HepG2 (cell line): ENCODE measurements at regions not wholly inside any gene's neighbourhood (a gene's known extent, or its start where the extent isn't known, plus 50 kb on each side); places are given as distances from the start of the nearest gene placed in this dataset.

Source experiments
- ATAC-seq: fragments of 200-7000 bp; cut with Tn5 transposase; 3 replicates; pipeline ENCODE4 v1.9.1; 2020; ENCODE audit warnings: mild to moderate bottlenecking, moderate library complexity
- BruUV-seq: library from RNA; stranded (reverse); fragments of 400-500 nt; replicated peaks from 2 replicates; lab custom pipeline; 2021; lab: Mats Ljungman, UMichigan
- CTCF ChIA-PET: fragments of 300-600 bp; formaldehyde crosslinking; extraction: SDS; loops from one replicate; lab custom pipeline; 2021; ENCODE audit warnings: low total read pairs, inconsistent platforms, low intra/inter-chr PET ratio; lab: Yijun Ruan, JAX
- POLR2A ChIA-PET: fragments of 350-600 bp; sonication (Branson Sonifier 250); formaldehyde crosslinking; loops from one replicate; lab custom pipeline; 2020; ENCODE audit warnings: antibody characterized with exemption, inconsistent platforms; lab: Yijun Ruan, JAX
- DNase-seq: peaks from one replicate; pipeline ENCODE4 v3.0.0-alpha.2; 2015; ENCODE audit warnings: low spot score
- FAIRE-seq: peaks from 3 replicates; lab custom pipeline; 2011; peaks lifted over from hg19 to GRCh38; lab: Jason Lieb, UNC
- H2AFZ ChIP-seq: one replicate; pipeline ENCODE4 v1.6.1; 2011; ENCODE audit warnings: low read length, inconsistent platforms
- H3K27ac ChIP-seq: fragments of 300-600 bp; 3 replicates; pipeline ENCODE4 v1.8.0; 2011; ENCODE audit warnings: mixed run types, mild to moderate bottlenecking, mixed read lengths, low read length, inconsistent platforms; ENCODE audit not compliant: insufficient read depth; ENCODE audit errors: extremely low read length
- H3K27me3 ChIP-seq, 2 experiments: fragments of 200-600 bp in 1 of 2; 2 replicates in 1 of 2; 3 replicates in 1 of 2; pipeline versions ENCODE4 v1.6.0 to v1.8.0; 2011; ENCODE audit warnings: low read length in 2 of 2, mild to moderate bottlenecking in 2 of 2, moderate library complexity in 2 of 2, inconsistent platforms in 1 of 2; ENCODE audit not compliant: insufficient read depth in 2 of 2, control insufficient read depth in 1 of 2
- H3K36me3 ChIP-seq, 2 experiments: fragments of 200-600 bp in 1 of 2; replicated peaks in 1 of 2; 2 replicates in 1 of 2; 3 replicates in 1 of 2; pipeline versions ENCODE4 v1.5.1 to v1.8.0; 2011; ENCODE audit warnings: low read length in 2 of 2, inconsistent platforms in 1 of 2; ENCODE audit not compliant: insufficient read depth in 2 of 2, control insufficient read depth in 1 of 2
- H3K4me1 ChIP-seq: 2 replicates; pipeline ENCODE4 v1.5.1; 2012; ENCODE audit warnings: low read length, inconsistent platforms; ENCODE audit not compliant: insufficient read depth
- H3K4me2 ChIP-seq: 2 replicates; pipeline ENCODE4 v1.6.0; 2011; ENCODE audit warnings: low read depth, low read length, inconsistent platforms
- H3K4me3 ChIP-seq, 3 experiments: fragments of 200-600 bp in 1 of 3; sonication (generic), shearing (Covaris generic) in 1 of 3; replicated peaks in 1 of 3; 2 replicates each; pipeline ENCODE4 v1.5.1; 2011 to 2016; ENCODE audit warnings: low read length in 3 of 3, inconsistent platforms in 2 of 3, low read depth in 2 of 3, mild to moderate bottlenecking in 2 of 3, control low read depth in 1 of 3, mixed read lengths in 1 of 3; ENCODE audit not compliant: insufficient read depth in 1 of 3
- H3K79me2 ChIP-seq: one replicate; pipeline ENCODE4 v1.6.1; 2011; ENCODE audit warnings: low read length, inconsistent platforms; ENCODE audit not compliant: insufficient read depth
- H3K9ac ChIP-seq: 2 replicates; pipeline ENCODE4 v1.6.0; 2011; ENCODE audit warnings: mild to moderate bottlenecking, low read depth, low read length, inconsistent platforms; ENCODE audit not compliant: insufficient read depth
- H3K9me3 ChIP-seq: 2 replicates; pipeline ENCODE4 v1.5.1; 2012; ENCODE audit warnings: mild to moderate bottlenecking, low read length
- H4K20me1 ChIP-seq: 2 replicates; pipeline ENCODE4 v1.6.0; 2011; ENCODE audit warnings: inconsistent platforms, mild to moderate bottlenecking, low read length, moderate library complexity; ENCODE audit not compliant: insufficient read depth
- BRF2 ChIP-seq: sonication (generic); formaldehyde crosslinking; IDR thresholded peaks from 2 replicates; pipeline ENCODE4 v1.8.1; 2022; ENCODE audit warnings: mild to moderate bottlenecking, missing genetic modification reagents
- CREM ChIP-seq, 2 experiments: sonication (generic) in 1 of 2; formaldehyde crosslinking in 1 of 2; IDR thresholded peaks; 2 replicates each; pipeline versions ENCODE4 v1.4.0 to v1.6.1; 2016 to 2020; ENCODE audit warnings: antibody characterized with exemption in 1 of 2, mild to moderate bottlenecking in 1 of 2, missing genetic modification reagents in 1 of 2
- GATAD1 ChIP-seq: IDR thresholded peaks from 2 replicates; pipeline ENCODE4 v1.6.1; 2016; ENCODE audit warnings: missing genetic modification reagents, missing compliant biosample characterization
- HNRNPLL ChIP-seq: fragments of 200-400 bp; formaldehyde crosslinking; IDR thresholded peaks from 2 replicates; pipeline ENCODE4 v1.6.1; 2017; ENCODE audit warnings: mild to moderate bottlenecking, low read depth, low read length; ENCODE audit not compliant: poor library complexity, severe bottlenecking
- NCOA5 ChIP-seq: sonication (generic); formaldehyde crosslinking; IDR thresholded peaks from 2 replicates; pipeline ENCODE4 v1.4.0; 2020; ENCODE audit warnings: missing genetic modification reagents
- NFKB2 ChIP-seq: sonication (generic); formaldehyde crosslinking; IDR thresholded peaks from 2 replicates; pipeline ENCODE4 v1.4.0; 2020; ENCODE audit warnings: missing genetic modification reagents, borderline replicate concordance
- ONECUT2 ChIP-seq: sonication (generic); formaldehyde crosslinking; IDR thresholded peaks from 2 replicates; pipeline ENCODE4 v1.4.0; 2020; ENCODE audit warnings: missing genetic modification reagents
- RORA ChIP-seq: sonication (generic); formaldehyde crosslinking; IDR thresholded peaks from 2 replicates; pipeline ENCODE4 v1.5.0; 2020; ENCODE audit warnings: mild to moderate bottlenecking, missing genetic modification reagents, moderate library complexity
- SKI ChIP-seq: fragments of 450-650 bp; IDR thresholded peaks from one replicate; pipeline ENCODE4 v1.6.1; 2018; ENCODE audit warnings: mild to moderate bottlenecking; ENCODE audit not compliant: partially characterized antibody
- SOX13 ChIP-seq, 3 experiments: fragments of 450-650 bp in 1 of 3; sonication (generic) in 1 of 3; formaldehyde crosslinking in 1 of 3; IDR thresholded peaks in 2 of 3; conservative IDR thresholded peaks in 1 of 3; 2 replicates each; pipeline versions ENCODE4 v1.5.0 to v1.6.1; 2016 to 2020; ENCODE audit warnings: antibody characterized with exemption in 1 of 3, mild to moderate bottlenecking in 1 of 3, missing compliant biosample characterization in 1 of 3, missing genetic modification reagents in 1 of 3, moderate library complexity in 1 of 3
- THAP11 ChIP-seq: IDR thresholded peaks from 2 replicates; pipeline ENCODE4 v1.6.1; 2016; ENCODE audit warnings: missing biosample characterization, missing genetic modification reagents
- ZBTB38 ChIP-seq: sonication (generic); formaldehyde crosslinking; IDR thresholded peaks from 2 replicates; pipeline ENCODE4 v1.5.1; 2020; ENCODE audit warnings: mild to moderate bottlenecking, missing genetic modification reagents
- ZNF275 ChIP-seq: sonication (generic); formaldehyde crosslinking; IDR thresholded peaks from 2 replicates; pipeline ENCODE4 v1.8.0; 2022; ENCODE audit warnings: missing genetic modification reagents, mild to moderate bottlenecking, inconsistent platforms, borderline replicate concordance
- ZNF772 ChIP-seq: sonication (generic); formaldehyde crosslinking; IDR thresholded peaks from 2 replicates; pipeline ENCODE4 v1.5.0; 2020; ENCODE audit warnings: mild to moderate bottlenecking, missing genetic modification reagents
- WGBS: methylation state at CpG from one replicate; pipeline ENCODE4 v1.1.6; 2017; ENCODE audit warnings: low lambda C conversion rate; 5-methylcytosine and 5-hydroxymethylcytosine counted together
- in situ Hi-C: cut with HindIII; loops from 2 replicates; pipeline ENCODE4 v1.10.0; 2017; ENCODE audit warnings: low pct_unique_long_range_greater_than_20kb; ENCODE audit not compliant: extremely low pct_ligation_motif_present
- intact Hi-C: fragments of 100-400 bp; cut with micrococcal nuclease; formaldehyde crosslinking; loops from one replicate; pipeline ENCODE4 v1.10.0; 2022; ENCODE audit not compliant: unreplicated experiment

GRCh38 chr18:1050012-1050657, 145.5 kb downstream of the ADCYAP1 start:
- ChIA-PET CTCF (no interaction called here), POLR2A (no interaction called here)
- no peak overlapping the region for H3K4me2 ChIP-seq
- BruUV-seq, result no TSS peak
- H3K36me3 ChIP-seq, result no peaks in the 10 kb centered on the region
- no peak for ATAC-seq
- 1% methylated on average over 3 of the region's 3 CpGs for WGBS
- in situ Hi-C loops (no loop called here), intact Hi-C loops (no loop called here)
- no peak for FAIRE-seq
- H3K27ac ChIP-seq, result no peak overlapping the region
- H3K4me1 ChIP-seq, result no peaks in the 10 kb centered on the region
- no peak overlapping the region for H2AFZ ChIP-seq
- H3K79me2 ChIP-seq, result no peaks in the 10 kb centered on the region
- H3K4me3 ChIP-seq, result no peak overlapping the region
- H3K27me3 ChIP-seq, result no peaks in the 10 kb centered on the region
- DNase-seq, result no peak
- H3K9me3 ChIP-seq, result no peaks in the 10 kb centered on the region
- no peak for TF ChIP-seq ONECUT2 (CRISPR knock-in tag)
- TF ChIP-seq BRF2 (CRISPR knock-in tag), result no peak
- no peak for TF ChIP-seq HNRNPLL
- no peak for TF ChIP-seq RORA
- TF ChIP-seq GATAD1 (CRISPR knock-in tag), result no peak
- TF ChIP-seq NCOA5 (CRISPR knock-in tag), result no peak
- TF ChIP-seq NFKB2, result no peak
- TF ChIP-seq SOX13 (IDR thresholded peaks at IDR 0.05), result no peak
- no peak for TF ChIP-seq SOX13 (CRISPR knock-in tag; conservative IDR thresholded peaks at IDR 0.05 in 1 of 2, IDR thresholded peaks at IDR 0.05 in 1 of 2)
- TF ChIP-seq SKI, result no peak
- TF ChIP-seq CREM (IDR thresholded peaks at IDR 0.05), result no peak
- no peak for TF ChIP-seq CREM (CRISPR knock-in tag; IDR thresholded peaks at IDR 0.05)
- no peak for TF ChIP-seq ZBTB38 (CRISPR knock-in tag)
- TF ChIP-seq ZNF275 (CRISPR knock-in tag), result no peak
- TF ChIP-seq ZNF772, result no peak
- no peak for TF ChIP-seq THAP11
- H3K9ac ChIP-seq, result no peak overlapping the region
- H4K20me1 ChIP-seq, result no peaks in the 10 kb centered on the region
